HUES48 (cell line): ENCODE measurements at regions not wholly inside any gene's neighbourhood (a gene's known extent, or its start where the extent isn't known, plus 50 kb on each side); places are given as distances from the start of the nearest gene placed in this dataset.

Source experiments
- H3K27ac ChIP-seq: one replicate; pipeline ENCODE4 v1.7.0; 2013; ENCODE audit warnings: low read depth, low read length, inconsistent platforms
- H3K27me3 ChIP-seq: 2 replicates; pipeline ENCODE4 v1.6.1; 2013; ENCODE audit warnings: mild to moderate bottlenecking, low read length; ENCODE audit not compliant: control insufficient read depth, insufficient read depth
- H3K36me3 ChIP-seq: 2 replicates; pipeline ENCODE4 v1.6.1; 2013; ENCODE audit warnings: low read length; ENCODE audit not compliant: control insufficient read depth, insufficient read depth
- H3K4me1 ChIP-seq: 2 replicates; pipeline ENCODE4 v1.6.1; 2013; ENCODE audit warnings: mild to moderate bottlenecking, low read length; ENCODE audit not compliant: control insufficient read depth, insufficient read depth
- H3K4me3 ChIP-seq: 2 replicates; pipeline ENCODE4 v1.5.1; 2013; ENCODE audit warnings: mild to moderate bottlenecking, low read depth, low read length
- H3K9ac ChIP-seq: 2 replicates; pipeline ENCODE4 v1.6.1; 2013; ENCODE audit warnings: mild to moderate bottlenecking, low read depth, low read length, moderate library complexity
- H3K9me3 ChIP-seq: 2 replicates; pipeline ENCODE4 v1.6.1; 2013; ENCODE audit warnings: low read length; ENCODE audit not compliant: control insufficient read depth, insufficient read depth

DNA sequence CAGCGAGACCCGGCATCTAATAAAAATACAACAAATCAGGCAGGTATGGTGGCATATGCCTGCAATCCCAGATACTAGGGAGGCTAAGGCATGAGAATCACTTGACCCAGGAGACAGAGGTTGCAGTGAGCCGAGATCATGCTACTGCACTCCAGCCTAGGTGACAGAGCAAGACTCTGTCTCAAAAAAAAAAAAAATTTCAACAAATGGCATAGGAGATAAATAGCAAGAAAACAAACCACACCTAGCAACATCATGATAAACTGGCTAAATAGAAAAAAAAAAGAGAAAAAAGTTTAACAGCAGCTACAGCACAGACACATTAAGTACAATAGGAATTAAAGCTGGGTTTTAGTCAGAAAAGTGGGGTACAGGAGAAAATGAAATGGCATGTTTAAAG is 1034.6 kb upstream of the LRRN3 start:
- Histone ChIP-seq H3K9me3 (no peaks in the 10 kb centered on the region), H3K4me1 (no peaks in the 10 kb centered on the region; the same call in 1 of the 2 replicates), H3K36me3 (no peaks in the 10 kb centered on the region), H3K4me3 (no peak overlapping the region), H3K27me3 (no peaks in the 10 kb centered on the region), H3K27ac (no peak overlapping the region), H3K9ac (no peak overlapping the region)

DNA sequence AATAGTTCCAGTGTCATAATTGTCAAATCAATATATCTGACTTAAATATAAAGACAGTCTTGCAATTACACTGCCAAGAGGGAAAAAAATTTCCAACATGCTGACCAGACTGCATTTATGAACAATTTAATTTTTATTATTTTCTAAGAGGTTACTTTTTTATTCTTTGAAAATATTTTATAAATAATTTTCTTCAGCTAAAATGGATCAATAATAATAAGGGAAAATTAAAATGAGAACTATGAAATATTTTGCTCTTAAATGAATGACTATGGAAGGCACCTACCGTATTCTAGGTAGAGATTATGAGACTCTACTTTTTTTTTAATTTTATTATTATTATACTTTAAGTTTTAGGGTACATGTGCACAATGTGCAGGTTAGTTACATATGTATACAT is 1032.5 kb upstream of the LRRN3 start:
- no peak overlapping the region for H3K27ac ChIP-seq
- H3K4me3 ChIP-seq, result no peak overlapping the region
- H3K9ac ChIP-seq, result no peak overlapping the region
- no peaks in the 10 kb centered on the region for H3K4me1 ChIP-seq
- no peaks in the 10 kb centered on the region for H3K9me3 ChIP-seq
- no peaks in the 10 kb centered on the region for H3K36me3 ChIP-seq
- no peaks in the 10 kb centered on the region for H3K27me3 ChIP-seq

DNA sequence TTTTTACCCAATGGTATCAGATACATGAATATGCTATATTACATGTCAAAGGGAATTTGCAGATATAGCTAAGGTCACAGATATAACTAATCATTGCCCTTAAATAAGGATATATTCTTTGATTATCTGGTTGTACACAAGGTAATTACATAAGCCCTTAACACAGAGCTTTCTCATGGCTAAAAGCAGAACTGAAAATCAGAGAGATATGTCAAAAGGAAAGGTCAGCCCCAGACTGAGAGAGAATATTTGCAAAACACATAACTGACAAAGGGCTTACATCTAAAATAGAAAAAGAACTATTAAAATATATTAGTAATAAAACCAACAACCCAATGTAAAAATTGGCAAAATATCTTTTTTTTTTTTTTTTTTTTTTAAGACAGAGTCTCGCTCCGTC is 1029.5 kb upstream of the LRRN3 start:
- no peaks in the 10 kb centered on the region for H3K4me1 ChIP-seq
- H3K9me3 ChIP-seq, result no peaks in the 10 kb centered on the region
- H3K9ac ChIP-seq, result no peak overlapping the region
- no peaks in the 10 kb centered on the region for H3K27me3 ChIP-seq
- no peak overlapping the region for H3K4me3 ChIP-seq
- no peak overlapping the region for H3K27ac ChIP-seq
- no peaks in the 10 kb centered on the region for H3K36me3 ChIP-seq

DNA sequence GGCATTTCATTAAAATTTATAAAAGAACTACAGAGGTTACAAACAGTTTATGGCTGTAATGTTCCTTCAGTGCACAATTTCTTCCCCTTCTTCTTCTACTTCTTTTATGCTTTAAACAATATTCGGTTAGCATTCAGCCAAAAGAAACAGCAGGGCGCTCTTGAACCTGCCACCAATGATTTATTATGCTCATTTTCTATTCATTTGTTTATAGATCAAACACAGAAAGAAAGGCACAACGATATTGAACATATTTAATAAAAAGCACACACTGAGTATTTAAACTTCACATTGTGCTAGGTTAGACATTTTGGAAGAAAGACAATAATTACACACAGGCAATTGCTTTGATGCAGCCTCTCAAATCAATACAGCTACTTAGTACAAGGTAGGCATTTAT is 1025.8 kb upstream of the LRRN3 start:
- no peaks in the 10 kb centered on the region for H3K9me3 ChIP-seq
- H3K4me3 ChIP-seq, result no peak overlapping the region
- no peaks in the 10 kb centered on the region for H3K27me3 ChIP-seq
- H3K27ac ChIP-seq, result no peak overlapping the region
- no peaks in the 10 kb centered on the region for H3K36me3 ChIP-seq
- H3K9ac ChIP-seq, result no peak overlapping the region
- H3K4me1 ChIP-seq, result no peaks in the 10 kb centered on the region

DNA sequence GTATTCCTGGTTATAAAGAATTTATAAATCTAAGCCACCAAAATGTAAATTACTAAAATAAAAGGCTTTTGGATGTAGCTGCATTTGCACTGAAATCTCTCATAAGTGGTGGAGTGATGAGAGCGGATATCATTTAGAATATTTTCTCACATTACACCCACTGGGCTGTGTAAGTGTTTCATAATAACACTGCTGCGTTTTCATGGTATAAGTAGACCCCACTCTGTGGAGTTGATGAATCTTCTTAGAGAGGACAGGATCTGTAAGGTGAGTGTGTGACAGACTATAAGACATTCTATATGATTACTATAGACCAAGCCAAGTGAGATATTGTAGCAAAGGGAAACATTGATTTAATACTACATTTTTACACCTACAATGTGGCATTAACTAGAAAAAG is 1024.1 kb upstream of the LRRN3 start:
- Histone ChIP-seq H3K9ac (no peak overlapping the region), H3K9me3 (no peaks in the 10 kb centered on the region), H3K4me1 (no peaks in the 10 kb centered on the region), H3K4me3 (no peak overlapping the region), H3K36me3 (no peaks in the 10 kb centered on the region), H3K27me3 (no peaks in the 10 kb centered on the region), H3K27ac (no peak overlapping the region)

DNA sequence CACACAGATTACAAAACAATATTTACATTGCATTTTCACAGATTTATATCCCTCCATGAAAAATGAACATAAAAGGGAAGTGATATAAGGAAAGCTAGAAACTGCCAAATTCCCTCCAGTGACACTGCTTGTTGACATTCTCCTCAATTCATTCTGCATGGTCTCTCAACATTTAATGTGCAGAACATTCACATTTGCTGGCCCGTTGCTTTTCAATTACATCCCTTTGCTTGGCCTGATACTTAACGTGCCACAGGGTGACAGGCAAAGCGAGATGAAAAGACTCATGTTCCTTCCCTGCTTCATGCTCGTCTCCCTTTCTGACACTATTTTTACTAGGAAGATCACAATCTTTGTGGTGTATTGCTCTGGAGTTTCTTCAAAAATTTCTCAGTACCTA is 1019.7 kb upstream of the LRRN3 start:
- Histone ChIP-seq H3K4me1 (no peaks in the 10 kb centered on the region), H3K9ac (no peak overlapping the region), H3K9me3 (no peaks in the 10 kb centered on the region), H3K27ac (no peak overlapping the region), H3K4me3 (no peak overlapping the region), H3K36me3 (no peaks in the 10 kb centered on the region), H3K27me3 (no peaks in the 10 kb centered on the region)

DNA sequence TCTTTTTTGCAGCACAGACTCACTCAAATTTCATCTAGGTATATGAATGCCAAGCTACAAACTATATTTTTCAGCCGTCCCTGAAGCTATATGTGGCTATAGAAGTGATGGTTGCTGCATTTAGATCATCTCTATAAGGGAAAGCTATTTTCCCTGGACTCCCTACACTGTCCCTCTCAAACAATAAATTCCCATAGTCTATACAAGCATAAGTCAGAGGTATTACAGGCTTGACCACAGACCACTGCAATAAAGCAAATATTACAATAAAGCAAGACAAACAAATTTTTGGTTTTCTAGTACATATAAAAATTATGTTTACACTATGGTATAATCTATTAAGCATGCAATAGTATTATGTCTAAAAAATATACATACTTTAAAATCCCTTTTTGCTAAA is 1015.5 kb upstream of the LRRN3 start:
- Histone ChIP-seq H3K9ac (no peak overlapping the region), H3K27me3 (no peaks in the 10 kb centered on the region), H3K4me1 (no peaks in the 10 kb centered on the region), H3K27ac (no peak overlapping the region), H3K9me3 (no peaks in the 10 kb centered on the region), H3K4me3 (no peak overlapping the region), H3K36me3 (no peaks in the 10 kb centered on the region)

DNA sequence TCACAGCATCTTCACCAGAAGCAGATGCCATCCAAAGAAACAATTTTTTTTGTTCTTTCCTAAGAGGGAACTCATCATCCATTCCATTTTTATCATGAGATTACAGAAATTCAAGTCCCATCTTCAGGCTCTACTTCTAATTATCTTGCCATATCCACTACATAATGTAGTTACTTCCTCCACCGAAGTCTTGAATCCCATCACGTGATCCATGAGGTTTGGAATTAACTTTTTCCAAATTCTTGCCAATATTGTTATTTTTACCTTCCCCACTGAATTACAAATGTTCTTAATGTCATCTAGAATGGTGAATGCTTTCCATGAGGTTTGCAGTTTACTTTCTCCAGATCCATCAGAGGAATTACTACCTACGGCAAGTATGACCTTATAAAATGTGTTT is 1014.7 kb upstream of the LRRN3 start:
- H3K9ac ChIP-seq, result no peak overlapping the region
- H3K27ac ChIP-seq, result no peak overlapping the region
- H3K4me1 ChIP-seq, result no peaks in the 10 kb centered on the region
- H3K9me3 ChIP-seq, result no peaks in the 10 kb centered on the region
- no peaks in the 10 kb centered on the region for H3K27me3 ChIP-seq
- H3K4me3 ChIP-seq, result no peak overlapping the region
- no peaks in the 10 kb centered on the region for H3K36me3 ChIP-seq

DNA sequence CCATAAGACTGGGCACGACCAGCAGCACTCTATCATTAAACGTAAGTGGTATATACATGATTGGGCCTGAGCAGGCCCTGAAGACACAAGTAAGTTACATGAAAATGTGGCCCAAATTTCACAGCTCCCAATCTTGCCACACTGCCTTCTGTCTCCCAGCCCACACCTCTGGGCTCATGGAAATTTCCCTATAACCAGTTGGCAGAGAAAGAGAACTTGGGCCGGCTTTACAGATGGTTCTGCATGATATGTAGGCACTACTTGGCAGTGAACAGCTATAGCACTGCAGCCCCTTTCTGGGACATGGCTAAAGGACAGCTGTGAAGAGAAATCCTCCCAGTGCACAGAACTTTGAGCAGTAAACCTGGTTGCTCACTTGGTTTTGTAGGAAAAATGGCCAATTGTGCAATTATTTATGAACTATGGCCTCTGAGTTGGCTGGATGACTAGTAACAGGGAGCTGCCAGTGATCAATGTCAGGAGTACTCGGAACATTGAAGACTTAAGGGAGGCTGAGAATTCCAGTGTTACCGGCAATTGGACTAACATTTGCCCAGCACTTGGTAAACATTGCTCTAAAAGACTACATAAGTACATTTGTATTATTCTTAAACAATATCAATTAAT is 1006.6 kb upstream of the LRRN3 start:
- Histone ChIP-seq H3K4me3 (no peak overlapping the region), H3K27ac (no peak overlapping the region), H3K36me3 (no peaks in the 10 kb centered on the region), H3K4me1 (no peaks in the 10 kb centered on the region), H3K9ac (no peak overlapping the region), H3K27me3 (no peaks in the 10 kb centered on the region), H3K9me3 (no peaks in the 10 kb centered on the region)

DNA sequence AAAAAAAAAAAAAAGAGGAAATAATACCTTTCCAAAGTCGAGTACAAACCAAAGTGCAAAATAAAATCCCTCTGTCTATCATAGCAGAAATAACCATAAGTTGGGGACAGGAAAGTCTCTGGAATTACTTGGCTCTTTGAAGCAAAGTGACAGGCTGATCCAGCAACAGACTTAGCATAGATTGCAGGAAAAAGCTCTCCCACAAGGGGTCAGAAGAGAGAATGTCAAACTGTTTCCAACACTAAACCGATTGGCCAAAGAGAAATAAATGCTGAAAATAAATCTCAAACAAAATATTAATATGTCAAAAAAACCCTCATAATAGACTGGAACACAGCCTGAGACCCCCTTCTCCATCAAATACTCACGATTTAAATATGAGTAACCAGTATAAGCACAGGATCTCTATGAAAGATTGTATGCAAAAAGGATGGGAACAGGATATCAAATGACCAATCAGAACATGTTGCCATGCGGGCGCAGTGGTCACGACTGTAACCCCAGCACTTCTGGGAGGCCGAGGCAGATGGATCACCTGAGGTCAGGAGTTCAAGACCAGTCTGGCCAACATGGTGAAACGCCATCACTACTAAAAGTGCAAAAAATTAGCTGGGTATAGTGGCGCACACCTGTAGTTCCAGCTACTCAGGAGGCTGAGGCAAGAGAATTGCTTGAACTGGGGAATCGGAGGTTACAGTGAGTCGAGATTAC is 1000.7 kb upstream of the LRRN3 start:
- H3K4me1 ChIP-seq, result no peaks in the 10 kb centered on the region

DNA sequence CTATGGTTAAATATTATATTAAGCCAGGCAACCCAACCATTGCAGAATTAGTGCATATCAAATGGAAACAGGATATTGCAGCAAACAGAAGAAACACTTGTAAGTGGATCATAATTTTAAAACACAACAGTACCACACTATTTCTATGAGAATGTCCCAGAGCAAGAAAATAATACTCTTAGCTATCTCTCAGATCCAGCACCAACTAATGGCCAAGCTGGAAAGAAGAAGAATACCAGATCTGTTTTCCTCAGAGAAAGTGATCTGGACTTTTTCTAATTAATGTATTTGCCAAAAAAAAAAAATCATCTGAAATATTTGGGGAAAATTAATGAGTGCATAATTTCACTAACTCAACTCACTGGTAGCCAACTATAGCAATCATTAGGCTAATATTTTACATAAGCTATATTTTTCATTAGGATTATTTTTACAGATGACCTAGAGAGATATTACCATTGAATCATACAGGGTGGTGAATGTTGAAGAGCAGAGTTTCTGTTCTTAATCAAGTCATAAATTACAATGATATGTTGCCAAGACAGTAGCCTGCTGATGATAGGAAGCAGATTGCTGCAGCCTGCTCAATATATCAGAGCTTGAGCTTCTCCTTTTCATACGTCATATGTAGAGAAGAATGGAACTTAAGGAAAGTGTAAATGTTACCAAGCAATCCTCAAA is 995.4 kb upstream of the LRRN3 start:
- no peaks in the 10 kb centered on the region for H3K27me3 ChIP-seq
- no peaks in the 10 kb centered on the region for H3K4me1 ChIP-seq
- H3K9ac ChIP-seq, result no peak overlapping the region
- H3K36me3 ChIP-seq, result no peaks in the 10 kb centered on the region
- no peak overlapping the region for H3K4me3 ChIP-seq
- H3K9me3 ChIP-seq, result no peaks in the 10 kb centered on the region
- no peak overlapping the region for H3K27ac ChIP-seq

More for the DNA sequence above, 1000.7 kb upstream of the LRRN3 start:
- Histone ChIP-seq H3K36me3 (no peaks in the 10 kb centered on the region), H3K4me3 (no peak overlapping the region), H3K27me3 (no peaks in the 10 kb centered on the region), H3K9me3 (no peaks in the 10 kb centered on the region), H3K27ac (no peak overlapping the region), H3K9ac (no peak overlapping the region)
